Small intestine (tissue), 7 donors: ENCODE measurements at regions not wholly inside any gene's neighbourhood (a gene's known extent, or its start where the extent isn't known, plus 50 kb on each side); places are given as distances from the start of the nearest gene placed in this dataset.

ENCODE experiments used
- DNase-seq, 2 donors: peaks; one replicate each; pipeline versions ENCODE4 v3.0.0 to v3.0.0-alpha.2; 2013
- FAIRE-seq: peaks from 2 replicates; lab custom pipeline; 2012; peaks lifted over from hg19 to GRCh38; lab: Jason Lieb, UNC
- H3K27ac ChIP-seq, 3 donors: one replicate each; pipeline ENCODE4 v1.5.1; 2013; ENCODE audit warnings: low read length in 2 of 3, mild to moderate bottlenecking in 2 of 3, control low read depth in 1 of 3, inconsistent platforms in 1 of 3, low read depth in 1 of 3, moderate library complexity in 1 of 3
- H3K27me3 ChIP-seq, 3 donors: one replicate each; pipeline ENCODE4 v1.6.1; 2013; ENCODE audit warnings: low read length in 3 of 3, inconsistent platforms in 1 of 3; ENCODE audit not compliant: control insufficient read depth in 3 of 3, insufficient read depth in 3 of 3
- H3K36me3 ChIP-seq, 3 donors: one replicate each; pipeline ENCODE4 v1.6.1; 2013; ENCODE audit warnings: low read length in 3 of 3, inconsistent platforms in 1 of 3, low read depth in 1 of 3, mild to moderate bottlenecking in 1 of 3, moderate library complexity in 1 of 3; ENCODE audit not compliant: control insufficient read depth in 3 of 3, insufficient read depth in 2 of 3
- H3K4me1 ChIP-seq, 3 donors: one replicate each; pipeline ENCODE4 v1.6.1; 2013; ENCODE audit warnings: low read length in 2 of 3, inconsistent platforms in 1 of 3, low read depth in 1 of 3, mild to moderate bottlenecking in 1 of 3, moderate library complexity in 1 of 3; ENCODE audit not compliant: control insufficient read depth in 3 of 3, insufficient read depth in 2 of 3
- H3K4me3 ChIP-seq, 3 donors: one replicate each; pipeline ENCODE4 v1.5.1; 2013; ENCODE audit warnings: low read length in 3 of 3, control low read depth in 1 of 3, inconsistent platforms in 1 of 3, low read depth in 1 of 3, mild to moderate bottlenecking in 1 of 3, moderate library complexity in 1 of 3
- H3K9me3 ChIP-seq, 2 donors: one replicate each; pipeline ENCODE4 v1.6.1; 2013; ENCODE audit warnings: low read depth in 1 of 2, low read length in 1 of 2; ENCODE audit not compliant: control insufficient read depth in 2 of 2, insufficient read depth in 1 of 2
- WGBS, 3 donors: extraction: QIAGEN DNeasy Blood & Tissue Kit; methylation state at CpG; one replicate each; pipeline ENCODE4 v1.1.7; 2013; 5-methylcytosine and 5-hydroxymethylcytosine counted together
- donor health status: healthy with polysubstance abuse.
- donor health status: control.
- donor health status: control.
- donor health status: Bipolar disorder and iron deficiency.
- donor health status: healthy.

DNA sequence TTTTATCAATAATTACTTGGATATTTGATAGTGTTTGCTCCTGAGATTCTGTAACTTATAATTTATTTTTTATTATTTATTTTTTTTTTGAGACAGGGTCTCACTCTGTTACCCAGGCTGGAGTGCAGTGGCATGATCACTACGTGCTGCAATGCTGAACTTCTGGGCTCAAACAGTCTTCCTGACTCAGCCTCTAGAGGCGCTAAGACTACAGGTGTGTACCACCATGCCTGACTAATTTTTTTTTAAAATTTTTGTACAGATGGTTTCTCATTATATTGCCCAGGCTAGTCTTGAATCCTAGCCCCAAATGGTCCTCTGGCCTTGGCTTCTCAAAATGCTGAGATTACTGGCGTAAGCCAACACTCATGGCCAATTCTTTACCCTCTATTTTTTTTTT, 845.5 kb upstream of the ADGRL4 start:
- FAIRE-seq: no peak

DNA sequence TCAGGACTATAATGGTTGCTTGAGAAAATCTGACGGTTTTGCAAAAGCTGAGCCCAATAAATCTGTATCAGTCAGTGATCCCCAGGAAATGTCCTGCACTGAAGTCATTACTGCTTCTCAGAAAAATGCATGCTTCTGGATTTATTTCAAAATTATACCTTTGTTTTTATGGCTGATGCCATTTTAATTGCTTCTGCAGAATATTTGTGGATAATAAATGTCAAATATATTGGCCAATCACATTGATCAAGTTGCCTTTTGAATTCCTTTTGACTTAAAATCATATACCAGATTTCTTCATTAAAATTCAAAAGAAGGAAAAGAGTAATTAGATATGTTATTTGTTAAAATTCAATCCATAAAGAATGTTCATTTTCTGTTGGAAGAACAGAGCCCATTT, 842.9 kb upstream of the ADGRL4 start:
- FAIRE-seq: no peak
- no peaks in the 10 kb centered on the region for H3K9me3 ChIP-seq
- no peak overlapping the region for H3K27ac ChIP-seq
- no peaks in the 10 kb centered on the region for H3K4me1 ChIP-seq
- DNase-seq: no peak
- no peaks in the 10 kb centered on the region for H3K27me3 ChIP-seq
- WGBS, 3 donors: 68 to 84% (median 84%) methylated on average over 1 of the region's 1 CpG
- H3K36me3 ChIP-seq: no peaks in the 10 kb centered on the region
- no peak overlapping the region for H3K4me3 ChIP-seq

More for the DNA sequence above, 845.5 kb upstream of the ADGRL4 start:
- Histone ChIP-seq H3K36me3 (no peaks in the 10 kb centered on the region), H3K4me1 (no peaks in the 10 kb centered on the region), H3K9me3 (no peaks in the 10 kb centered on the region), H3K4me3 (no peak overlapping the region), H3K27ac (no peak overlapping the region), H3K27me3 (no peaks in the 10 kb centered on the region)
- no peak for DNase-seq
- WGBS, 3 donors: 54 to 68% (median 61%) methylated on average over 3 of the region's 3 CpGs

DNA sequence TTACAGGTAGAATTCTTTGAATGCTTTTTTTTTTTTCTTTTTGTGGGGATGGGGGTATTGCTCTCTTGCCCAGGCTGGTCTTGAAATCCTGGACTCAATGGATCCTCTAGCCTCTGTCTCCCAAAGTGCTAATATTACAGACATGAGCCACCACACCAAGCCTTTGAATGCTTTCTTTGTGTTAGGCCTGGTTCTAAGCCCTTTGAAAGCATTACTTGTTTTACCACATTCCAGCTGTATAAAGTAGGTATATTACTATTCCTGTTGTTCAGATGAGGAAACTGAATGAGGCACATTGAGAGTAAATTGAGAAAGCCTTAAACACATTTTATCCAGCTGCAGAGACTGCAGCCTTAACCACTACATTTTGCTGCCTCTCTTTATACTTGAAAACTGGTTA, 841.8 kb upstream of the ADGRL4 start:
- Histone ChIP-seq H3K4me3 (no peak overlapping the region), H3K9me3 (no peaks in the 10 kb centered on the region), H3K4me1 (no peaks in the 10 kb centered on the region), H3K27me3 (no peaks in the 10 kb centered on the region), H3K27ac (no peak overlapping the region), H3K36me3 (no peaks in the 10 kb centered on the region)
- no peak for FAIRE-seq
- no peak for DNase-seq

DNA sequence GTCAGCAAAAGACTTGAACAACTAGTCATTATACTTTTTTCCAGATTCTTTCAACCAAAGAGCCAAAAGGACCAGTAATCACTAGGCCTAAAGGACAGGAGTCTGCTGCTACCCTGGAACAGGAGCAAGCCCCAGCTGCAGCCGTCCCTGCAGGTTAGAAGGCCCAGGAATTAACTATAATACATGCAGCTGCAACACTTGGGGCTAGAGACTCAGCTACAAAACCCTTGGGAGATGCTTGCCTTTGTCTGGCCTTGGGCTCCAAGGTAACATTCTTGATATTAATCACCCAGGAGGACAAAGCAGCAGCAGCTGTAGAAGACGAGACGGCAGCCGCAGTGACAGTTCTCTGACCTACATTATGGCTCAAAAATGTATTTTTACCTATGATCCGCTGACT, 841.2 kb upstream of the ADGRL4 start:
- no peak for FAIRE-seq
- no peak overlapping the region for H3K27ac ChIP-seq
- H3K4me3 ChIP-seq: no peak overlapping the region
- no peaks in the 10 kb centered on the region for H3K9me3 ChIP-seq
- H3K4me1 ChIP-seq: no peaks in the 10 kb centered on the region
- H3K27me3 ChIP-seq: no peaks in the 10 kb centered on the region
- 65 to 80% (median 78%) methylated on average over 5 of the region's 5 CpGs for WGBS, 3 donors
- DNase-seq: no peak
- no peaks in the 10 kb centered on the region for H3K36me3 ChIP-seq

DNA sequence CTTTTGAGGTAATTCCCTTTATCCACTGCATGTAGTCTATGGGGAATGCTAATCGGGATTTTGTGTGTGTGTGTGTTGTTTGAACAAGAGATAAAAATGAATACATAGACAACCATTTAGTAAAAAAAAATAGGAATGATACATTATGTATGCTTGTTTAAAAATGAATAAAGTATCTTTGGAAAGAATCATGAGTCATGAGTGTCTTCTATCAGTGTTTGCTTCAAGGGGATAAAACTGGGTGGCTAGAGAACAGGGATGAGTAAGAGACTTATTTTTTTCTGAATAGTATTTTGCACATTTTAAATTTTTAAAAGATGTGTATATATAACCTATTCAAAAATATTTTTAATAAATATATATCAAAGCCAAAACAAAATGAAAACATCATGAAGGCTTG, 839.4 kb upstream of the ADGRL4 start:
- no peak for DNase-seq
- no peaks in the 10 kb centered on the region for H3K9me3 ChIP-seq
- no peak for FAIRE-seq
- H3K36me3 ChIP-seq: no peaks in the 10 kb centered on the region
- H3K27me3 ChIP-seq: no peaks in the 10 kb centered on the region
- no peak overlapping the region for H3K4me3 ChIP-seq
- no peak overlapping the region for H3K27ac ChIP-seq
- WGBS, 3 donors: 74 to 86% (median 83%) methylated on average over 1 of the region's 1 CpG
- no peaks in the 10 kb centered on the region for H3K4me1 ChIP-seq

DNA sequence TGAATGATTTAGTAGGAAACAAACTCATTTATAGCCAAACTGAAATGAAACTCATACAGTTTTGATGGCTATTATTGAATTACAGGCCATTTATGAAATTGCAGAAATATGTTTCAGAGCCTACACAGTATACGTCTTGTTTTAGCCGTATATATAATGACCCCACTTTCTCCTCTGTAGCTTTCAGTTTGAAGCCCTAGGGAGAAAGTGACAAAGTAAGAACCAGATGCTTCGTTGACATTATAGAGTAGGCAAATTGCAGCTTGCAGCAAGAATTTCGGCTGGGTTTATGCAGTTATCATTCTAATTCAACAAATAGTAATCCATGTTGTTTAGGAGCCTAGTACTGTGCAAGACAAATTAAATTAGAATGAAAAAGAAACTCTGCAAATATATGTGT, 836.3 kb upstream of the ADGRL4 start:
- no peaks in the 10 kb centered on the region for H3K27me3 ChIP-seq
- no peaks in the 10 kb centered on the region for H3K36me3 ChIP-seq
- DNase-seq (no peak), FAIRE-seq (no peak)
- H3K27ac ChIP-seq: no peak overlapping the region
- WGBS, 3 donors: 77 to 88% (median 78%) methylated on average over 4 of the region's 4 CpGs
- H3K4me3 ChIP-seq: no peak overlapping the region
- no peaks in the 10 kb centered on the region for H3K4me1 ChIP-seq
- no peaks in the 10 kb centered on the region for H3K9me3 ChIP-seq

DNA sequence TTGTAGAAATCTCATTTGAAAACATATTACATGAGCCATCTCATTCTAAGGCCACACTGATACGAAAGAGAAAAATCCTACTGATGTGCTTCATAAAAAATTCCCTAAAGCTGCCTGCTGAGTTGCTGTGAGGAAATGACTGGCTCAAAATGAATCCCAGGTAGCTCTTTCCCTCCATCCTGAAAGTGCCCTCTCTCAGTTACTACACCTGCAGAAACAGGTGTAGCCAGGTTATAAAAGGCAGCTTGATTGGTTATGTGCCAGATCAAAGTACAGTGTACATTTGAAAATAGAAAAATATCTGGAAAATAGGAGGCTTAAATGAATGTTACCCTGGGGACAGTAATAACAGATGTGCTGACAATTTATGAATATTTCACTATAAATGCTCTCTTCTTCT, 833.4 kb upstream of the ADGRL4 start:
- no peak for FAIRE-seq
- H3K27ac ChIP-seq: no peak overlapping the region
- WGBS, 3 donors: 21 to 68% (median 48%) methylated on average over 1 of the region's 1 CpG
- H3K36me3 ChIP-seq: no peaks in the 10 kb centered on the region
- H3K27me3 ChIP-seq: no peaks in the 10 kb centered on the region
- no peaks in the 10 kb centered on the region for H3K4me1 ChIP-seq
- no peaks in the 10 kb centered on the region for H3K9me3 ChIP-seq
- no peak overlapping the region for H3K4me3 ChIP-seq
- peak; percentile 5 to 36 for DNase-seq

DNA sequence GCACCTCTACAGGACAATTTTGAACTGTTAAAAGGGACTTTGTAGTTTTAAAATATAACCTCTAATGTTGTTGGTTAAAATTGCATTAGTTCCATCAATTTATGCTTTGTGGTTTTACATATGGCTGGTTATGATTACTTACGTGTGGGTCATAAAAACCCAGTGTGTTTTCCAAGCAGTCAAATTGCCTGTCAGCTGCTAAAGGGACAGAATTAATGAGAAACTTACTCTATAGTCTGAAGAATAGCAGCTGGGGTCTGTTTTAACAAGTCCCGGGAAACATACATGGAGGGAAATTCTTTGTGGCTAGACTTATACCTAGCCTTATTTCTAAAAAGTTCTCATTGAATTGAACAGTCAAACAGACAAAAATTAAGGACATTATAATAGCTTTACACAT, 820.9 kb upstream of the ADGRL4 start:
- no peaks in the 10 kb centered on the region for H3K9me3 ChIP-seq
- H3K4me1 ChIP-seq: no peaks in the 10 kb centered on the region
- DNase-seq: no peak
- no peaks in the 10 kb centered on the region for H3K36me3 ChIP-seq
- no peaks in the 10 kb centered on the region for H3K27me3 ChIP-seq
- H3K27ac ChIP-seq: no peak overlapping the region
- H3K4me3 ChIP-seq: no peak overlapping the region
- FAIRE-seq: no peak
- 47 to 61% (median 56%) methylated on average over 2 of the region's 2 CpGs for WGBS, 3 donors

DNA sequence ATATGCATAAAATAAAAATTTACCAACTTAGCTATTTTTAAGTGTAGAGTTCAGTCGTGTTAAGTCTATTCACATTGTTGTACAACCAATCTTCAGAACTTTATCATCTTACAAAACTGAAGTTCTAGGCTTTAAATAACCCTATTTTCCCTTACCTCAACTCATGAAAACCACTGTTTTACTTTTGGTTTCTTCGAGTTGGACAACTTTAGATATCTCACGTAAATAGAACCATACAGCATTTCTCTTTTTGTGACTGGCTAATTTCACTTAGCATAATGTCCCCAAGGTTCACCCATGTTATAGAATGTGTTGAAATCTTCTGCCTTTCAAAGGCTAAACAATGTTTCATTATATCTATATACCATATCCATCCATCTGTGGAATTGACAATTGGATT, 819.0 kb upstream of the ADGRL4 start:
- H3K4me3 ChIP-seq: no peak overlapping the region
- H3K36me3 ChIP-seq: no peaks in the 10 kb centered on the region
- no peak for FAIRE-seq
- H3K27ac ChIP-seq: no peak overlapping the region
- WGBS, 3 donors: 78 to 86% (median 79%) methylated on average over 3 of the region's 3 CpGs
- H3K27me3 ChIP-seq: no peaks in the 10 kb centered on the region
- no peaks in the 10 kb centered on the region for H3K4me1 ChIP-seq
- DNase-seq: no peak
- no peaks in the 10 kb centered on the region for H3K9me3 ChIP-seq
